CD14-positive monocyte (primary cell): ENCODE measurements at regions not wholly inside any gene's neighbourhood (a gene's known extent, or its start where the extent isn't known, plus 50 kb on each side); places are given as distances from the start of the nearest gene placed in this dataset.
"Not testable (repeated sequence)": the region's sequence is repeated elsewhere in the genome, so short reads cannot be mapped to it uniquely, and the experiment has no call there.

Source experiments
- DNase-seq, 3 donors: peaks; one replicate each; pipeline ENCODE4 v3.0.0-alpha.2; 2011 to 2022
- H2AFZ ChIP-seq: 2 replicates; pipeline ENCODE4 v1.6.0; 2012; ENCODE audit warnings: mild to moderate bottlenecking, low read depth, low read length, inconsistent platforms; ENCODE audit not compliant: insufficient read depth, poor library complexity, severe bottlenecking
- H3K27ac ChIP-seq, 2 donors: 1 replicate in 1 of 2; 2 replicates in 1 of 2; pipeline ENCODE4 v1.5.1; 2012 to 2013; ENCODE audit warnings: low read length in 2 of 2, control low read depth in 1 of 2, inconsistent platforms in 1 of 2, low read depth in 1 of 2, mild to moderate bottlenecking in 1 of 2
- H3K27me3 ChIP-seq, 2 donors: one replicate each; pipeline versions ENCODE4 v1.6.0 to v1.6.1; 2011 to 2013; ENCODE audit warnings: low read length in 2 of 2; ENCODE audit not compliant: control insufficient read depth in 2 of 2, insufficient read depth in 2 of 2
- H3K36me3 ChIP-seq, 2 donors: replicated peaks in 1 of 2; 1 replicate in 1 of 2; 2 replicates in 1 of 2; pipeline versions ENCODE4 v1.5.1 to v1.6.1; 2012 to 2013; ENCODE audit warnings: low read length in 2 of 2, control low read depth in 1 of 2, inconsistent platforms in 1 of 2, mild to moderate bottlenecking in 1 of 2; ENCODE audit not compliant: insufficient read depth in 2 of 2, control insufficient read depth in 1 of 2
- H3K4me1 ChIP-seq, 2 donors: 1 replicate in 1 of 2; 2 replicates in 1 of 2; pipeline versions ENCODE4 v1.5.1 to v1.6.1; 2012 to 2013; ENCODE audit warnings: low read length in 2 of 2, control low read depth in 1 of 2, inconsistent platforms in 1 of 2, mild to moderate bottlenecking in 1 of 2, moderate library complexity in 1 of 2; ENCODE audit not compliant: insufficient read depth in 2 of 2, control insufficient read depth in 1 of 2
- H3K4me2 ChIP-seq: replicated peaks from 2 replicates; pipeline ENCODE3; 2012; ENCODE audit warnings: low read length, moderate library complexity, mild to moderate bottlenecking; ENCODE audit not compliant: poor library complexity, severe bottlenecking; ENCODE audit errors: extremely low read depth
- H3K4me3 ChIP-seq, 3 experiments: fragments of 200-600 bp in 1 of 3; sonication (generic) in 1 of 3; replicated peaks in 1 of 3; 1 replicate in 2 of 3; 2 replicates in 1 of 3; pipeline ENCODE4 v1.5.1; 2011 to 2013; ENCODE audit warnings: low read length in 3 of 3, mild to moderate bottlenecking in 3 of 3, control low read depth in 2 of 3, low read depth in 2 of 3, inconsistent platforms in 1 of 3, moderate library complexity in 1 of 3
- H3K79me2 ChIP-seq: 2 replicates; pipeline ENCODE4 v1.6.0; 2012; ENCODE audit warnings: mild to moderate bottlenecking, control low read depth, inconsistent platforms, low read length, moderate library complexity; ENCODE audit not compliant: insufficient read depth
- H3K9ac ChIP-seq: 2 replicates; pipeline ENCODE4 v1.6.0; 2017; ENCODE audit warnings: low read length, mild to moderate bottlenecking; ENCODE audit not compliant: insufficient read depth, poor library complexity, severe bottlenecking
- H3K9me3 ChIP-seq, 2 donors: replicated peaks in 1 of 2; 1 replicate in 1 of 2; 2 replicates in 1 of 2; pipeline versions ENCODE4 v1.5.1 to v1.6.1; 2012 to 2013; ENCODE audit warnings: low read length in 2 of 2, control low read depth in 1 of 2; ENCODE audit not compliant: control insufficient read depth in 1 of 2, insufficient read depth in 1 of 2
- H4K20me1 ChIP-seq: 2 replicates; pipeline ENCODE4 v1.6.0; 2012; ENCODE audit warnings: mild to moderate bottlenecking, low read length, control low read depth, moderate library complexity; ENCODE audit not compliant: insufficient read depth
- H3K27ac Mint-ChIP-seq, 7 donors: one replicate each; pipeline ENCODE4 v1.8.0; 2020; ENCODE audit warnings: mild to moderate bottlenecking in 7 of 7, mixed read lengths in 7 of 7, moderate library complexity in 6 of 7, inconsistent platforms in 2 of 7
- H3K27me3 Mint-ChIP-seq, 3 donors: one replicate each; pipeline ENCODE4 v1.8.0; 2021 to 2022; ENCODE audit warnings: low read depth in 3 of 3, mild to moderate bottlenecking in 3 of 3, mixed read lengths in 3 of 3, moderate library complexity in 3 of 3, inconsistent platforms in 1 of 3
- H3K36me3 Mint-ChIP-seq, 2 donors: one replicate each; pipeline ENCODE4 v1.8.0; 2020; ENCODE audit warnings: mixed read lengths in 2 of 2, inconsistent platforms in 1 of 2, mild to moderate bottlenecking in 1 of 2
- H3K4me1 Mint-ChIP-seq: one replicate; pipeline ENCODE4 v1.8.0; 2020; ENCODE audit warnings: mild to moderate bottlenecking, mixed read lengths
- H3K4me3 Mint-ChIP-seq, 2 donors: one replicate each; pipeline ENCODE4 v1.8.0; 2020; ENCODE audit warnings: mild to moderate bottlenecking in 2 of 2, mixed read lengths in 2 of 2, moderate library complexity in 1 of 2
- H3K9me3 Mint-ChIP-seq, 7 donors: one replicate each; pipeline ENCODE4 v1.8.0; 2020 to 2022; ENCODE audit warnings: mixed read lengths in 7 of 7, mild to moderate bottlenecking in 6 of 7, moderate library complexity in 6 of 7, inconsistent platforms in 2 of 7
- WGBS: methylation state at CpG from one replicate; pipeline ENCODE4 v1.1.5; 2013; ENCODE audit warnings: missing lambda C conversion rate; ENCODE audit not compliant: insufficient coverage; 5-methylcytosine and 5-hydroxymethylcytosine counted together
- intact Hi-C, 2 donors: fragments of 100-400 bp; cut with micrococcal nuclease; formaldehyde crosslinking; loops; one replicate each; pipeline versions ENCODE4 v1.15.0 to v1.15.1; 2023
- TF ChIP-seq, protein P1 (sequence below): fragments of 200-600 bp; IDR thresholded peaks from one replicate; pipeline ENCODE4 v1.8.0; 2022; ENCODE audit warnings: antibody characterized with exemption, mild to moderate bottlenecking

DNA sequence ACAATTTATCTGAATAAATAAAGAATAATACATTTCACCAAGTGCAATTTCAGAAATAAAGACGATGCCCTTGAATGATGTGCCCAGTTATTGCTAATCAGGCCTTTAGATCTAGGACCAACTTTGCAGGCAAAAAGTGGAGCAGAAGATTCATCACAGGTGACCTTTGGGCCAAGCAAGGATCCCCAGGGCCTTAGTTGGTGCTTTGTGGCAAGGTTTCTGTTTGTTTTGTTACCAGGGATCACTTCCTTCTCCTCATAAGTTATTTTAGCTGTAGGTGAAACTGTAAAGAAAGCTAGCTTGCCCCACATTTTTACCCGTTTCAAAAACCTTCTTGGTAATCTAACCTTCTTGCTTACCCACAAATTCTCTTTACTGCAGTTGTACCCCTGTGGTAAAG is 323.2 kb downstream of the NEBL start:
- TF ChIP-seq, protein P1, sequence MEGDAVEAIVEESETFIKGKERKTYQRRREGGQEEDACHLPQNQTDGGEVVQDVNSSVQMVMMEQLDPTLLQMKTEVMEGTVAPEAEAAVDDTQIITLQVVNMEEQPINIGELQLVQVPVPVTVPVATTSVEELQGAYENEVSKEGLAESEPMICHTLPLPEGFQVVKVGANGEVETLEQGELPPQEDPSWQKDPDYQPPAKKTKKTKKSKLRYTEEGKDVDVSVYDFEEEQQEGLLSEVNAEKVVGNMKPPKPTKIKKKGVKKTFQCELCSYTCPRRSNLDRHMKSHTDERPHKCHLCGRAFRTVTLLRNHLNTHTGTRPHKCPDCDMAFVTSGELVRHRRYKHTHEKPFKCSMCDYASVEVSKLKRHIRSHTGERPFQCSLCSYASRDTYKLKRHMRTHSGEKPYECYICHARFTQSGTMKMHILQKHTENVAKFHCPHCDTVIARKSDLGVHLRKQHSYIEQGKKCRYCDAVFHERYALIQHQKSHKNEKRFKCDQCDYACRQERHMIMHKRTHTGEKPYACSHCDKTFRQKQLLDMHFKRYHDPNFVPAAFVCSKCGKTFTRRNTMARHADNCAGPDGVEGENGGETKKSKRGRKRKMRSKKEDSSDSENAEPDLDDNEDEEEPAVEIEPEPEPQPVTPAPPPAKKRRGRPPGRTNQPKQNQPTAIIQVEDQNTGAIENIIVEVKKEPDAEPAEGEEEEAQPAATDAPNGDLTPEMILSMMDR: no peak
- Histone ChIP-seq H3K9ac (no peak overlapping the region), H2AFZ (no peak overlapping the region), H3K27me3 (no peaks in the 10 kb centered on the region), H3K9me3 (peaks cover 0 to 2% of the 10 kb centered on the region in 2 donors), H4K20me1 (no peaks in the 10 kb centered on the region), H3K27ac (no peak overlapping the region), H3K4me2 (no peak overlapping the region), H3K4me3 (no peak overlapping the region), H3K79me2 (no peaks in the 10 kb centered on the region), H3K4me1 (no peaks in the 10 kb centered on the region), H3K36me3 (no peaks in the 10 kb centered on the region)
- DNase-seq: no peak
- H3K27ac Mint-ChIP-seq: no peak overlapping the region
- H3K27me3 Mint-ChIP-seq: no peaks in the 10 kb centered on the region
- intact Hi-C loops: no loop called here
- H3K4me1 Mint-ChIP-seq: no peaks in the 10 kb centered on the region
- peaks cover 0 to 4% (median 1%) of the 10 kb centered on the region in 7 donors for H3K9me3 Mint-ChIP-seq
- WGBS: 100% methylated on average over 1 of the region's 2 CpGs
- H3K4me3 Mint-ChIP-seq: no peak overlapping the region
- H3K36me3 Mint-ChIP-seq: no peaks in the 10 kb centered on the region

DNA sequence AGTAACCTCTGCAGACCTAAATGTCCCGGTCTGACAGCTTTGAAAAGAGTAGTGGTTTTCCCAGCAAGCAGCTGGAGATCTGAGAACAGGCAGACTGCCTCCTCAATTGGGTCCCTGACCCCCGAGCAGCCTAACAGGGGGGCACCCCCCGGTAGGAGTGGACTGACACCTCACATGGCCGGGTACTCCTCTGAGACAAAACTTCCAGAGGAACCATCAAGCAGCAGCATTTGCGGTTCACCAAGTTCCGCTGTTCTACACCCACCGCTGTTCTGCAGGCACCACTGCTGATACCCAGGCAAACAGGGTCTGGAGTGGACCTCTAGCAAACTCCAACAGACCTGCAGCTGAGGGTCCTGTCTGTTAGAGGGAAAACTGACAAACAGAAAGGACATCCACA is 341.1 kb downstream of the NEBL start:
- H3K4me1 ChIP-seq, H3K36me3 ChIP-seq, H4K20me1 ChIP-seq, H3K4me3 ChIP-seq, intact Hi-C loops, H3K79me2 ChIP-seq, H3K27me3 Mint-ChIP-seq, H3K27me3 ChIP-seq, H3K4me3 Mint-ChIP-seq, H3K4me1 Mint-ChIP-seq, H3K27ac ChIP-seq, H3K27ac Mint-ChIP-seq, H3K4me2 ChIP-seq, H3K36me3 Mint-ChIP-seq, H2AFZ ChIP-seq, DNase-seq, H3K9ac ChIP-seq: not testable (repeated sequence)
- WGBS: 94% methylated on average over 7 of the region's 7 CpGs
- peaks cover 0 to 10% of the 10 kb centered on the region in 2 donors for H3K9me3 ChIP-seq
- H3K9me3 Mint-ChIP-seq: peaks cover 8 to 31% (median 24%) of the 10 kb centered on the region in 7 donors
